PC-3 (cell line): ENCODE measurements at regions not wholly inside any gene's neighbourhood (a gene's known extent, or its start where the extent isn't known, plus 50 kb on each side); places are given as distances from the start of the nearest gene placed in this dataset.

Source experiments
- ATAC-seq: fragments of 200-7000 bp; cut with Tn5 transposase; 2 replicates; pipeline ENCODE4 v1.9.1; 2020; ENCODE audit warnings: mild to moderate bottlenecking, moderate library complexity
- BruUV-seq: library from RNA; stranded (reverse); fragments of 400-500 nt; replicated peaks from 2 replicates; lab custom pipeline; 2021; lab: Mats Ljungman, UMichigan
- CTCF ChIA-PET: fragments of 300-600 bp; sonication (Branson Sonifier 250); formaldehyde crosslinking; loops from one replicate; lab custom pipeline; 2022; ENCODE audit warnings: antibody characterized with exemption; lab: Charles Lee
- POLR2A ChIA-PET: fragments of 300-600 bp; sonication (Branson Sonifier 250); formaldehyde crosslinking; loops from one replicate; lab custom pipeline; 2022; ENCODE audit warnings: antibody characterized with exemption; ENCODE audit not compliant: unreplicated experiment; lab: Charles Lee
- DNase-seq: peaks from one replicate; pipeline ENCODE4 v3.0.0-alpha.2; 2015
- H2AFZ ChIP-seq: fragments of 300-600 bp; sonication (generic); 2 replicates; pipeline ENCODE4 v1.6.0; 2016; ENCODE audit warnings: antibody characterized with exemption, low read length
- H3F3A ChIP-seq: fragments of 300-600 bp; sonication (generic); one replicate; pipeline ENCODE4 v1.6.0; 2017; ENCODE audit warnings: antibody characterized with exemption, low read length, control low read depth, mild to moderate bottlenecking; ENCODE audit not compliant: unreplicated experiment
- H3K27ac ChIP-seq: fragments of 300-600 bp; sonication (generic); 2 replicates; pipeline ENCODE4 v1.5.1; 2016; ENCODE audit warnings: mild to moderate bottlenecking, low read length
- H3K27me3 ChIP-seq: fragments of 300-600 bp; sonication (generic); 2 replicates; pipeline ENCODE4 v1.6.1; 2016; ENCODE audit warnings: low read length, mixed read lengths
- H3K36me3 ChIP-seq: fragments of 300-600 bp; sonication (generic); 2 replicates; pipeline ENCODE4 v1.6.1; 2016; ENCODE audit warnings: low read depth, mixed run types, low read length, mixed read lengths
- H3K4me1 ChIP-seq: fragments of 300-600 bp; sonication (generic); 2 replicates; pipeline ENCODE4 v1.5.1; 2016; ENCODE audit warnings: low read length; ENCODE audit not compliant: insufficient read depth
- H3K4me2 ChIP-seq: fragments of 300-600 bp; sonication (generic); 2 replicates; pipeline ENCODE4 v1.6.0; 2016; ENCODE audit warnings: low read length
- H3K4me3 ChIP-seq: fragments of 300-600 bp; sonication (generic); 2 replicates; pipeline ENCODE4 v1.5.1; 2016; ENCODE audit warnings: mild to moderate bottlenecking, low read length, mixed read lengths
- H3K79me2 ChIP-seq: fragments of 300-600 bp; sonication (generic); 2 replicates; pipeline ENCODE4 v1.6.1; 2017; ENCODE audit warnings: low read length, mixed read lengths
- H3K9ac ChIP-seq: fragments of 300-600 bp; sonication (generic); 2 replicates; pipeline ENCODE4 v1.6.0; 2016; ENCODE audit warnings: mild to moderate bottlenecking, low read length
- H3K9me2 ChIP-seq: fragments of 300-600 bp; sonication (generic); replicated peaks from 2 replicates; pipeline ENCODE4 v1.6.1; 2016; ENCODE audit warnings: mixed run types, low read length, mixed read lengths
- H3K9me3 ChIP-seq: fragments of 300-600 bp; sonication (generic); 2 replicates; pipeline ENCODE4 v1.6.1; 2016; ENCODE audit warnings: low read length, mixed read lengths
- H4K20me1 ChIP-seq: fragments of 300-600 bp; sonication (generic); 2 replicates; pipeline ENCODE4 v1.6.1; 2016; ENCODE audit warnings: low read length, mixed read lengths
- CTCF ChIP-seq: fragments of 300-600 bp; sonication (generic); conservative IDR thresholded peaks from 2 replicates; pipeline ENCODE4 v1.5.1; 2017; ENCODE audit warnings: antibody characterized with exemption, low read depth, mild to moderate bottlenecking, low read length
- EZH2 ChIP-seq: fragments of 300-600 bp; sonication (generic); IDR thresholded peaks from one replicate; pipeline ENCODE4 v1.6.1; 2017; ENCODE audit warnings: antibody characterized with exemption, mild to moderate bottlenecking, low read length; ENCODE audit not compliant: unreplicated experiment
- EZH2phosphoT487 ChIP-seq: fragments of 300-600 bp; sonication (generic); IDR thresholded peaks from 2 replicates; pipeline ENCODE4 v1.6.1; 2018; ENCODE audit warnings: mild to moderate bottlenecking, antibody characterized with exemption, low read length, borderline replicate concordance
- intact Hi-C: fragments of 100-400 bp; cut with micrococcal nuclease; formaldehyde crosslinking; loops from 2 replicates; pipeline ENCODE4 v1.9.0; 2023

GRCh38 chr3:106401666-106402490 lies 533.1 kb upstream of the CBLB start:
- intact Hi-C loops, result no loop called here
- H3K36me3 ChIP-seq, result no peaks in the 10 kb centered on the region
- TF ChIP-seq EZH2 (no peak), EZH2phosphoT487 (no peak), CTCF (no peak)
- no peak overlapping the region for H2AFZ ChIP-seq
- H3K9ac ChIP-seq, result no peak overlapping the region
- no peaks in the 10 kb centered on the region for H4K20me1 ChIP-seq
- no peaks in the 10 kb centered on the region for H3K79me2 ChIP-seq
- no TSS peak for BruUV-seq
- ChIA-PET CTCF (no interaction called here), POLR2A (no interaction called here)
- ATAC-seq, result 0 out of 2 replicates have a peak, but pooled peaks have one; percentile 38
- no peak overlapping the region for H3K4me3 ChIP-seq
- peak; percentile 48 for DNase-seq
- H3K9me2 ChIP-seq, result no peaks in the 10 kb centered on the region
- no peaks in the 10 kb centered on the region for H3F3A ChIP-seq
- H3K9me3 ChIP-seq, result no peaks in the 10 kb centered on the region
- H3K27me3 ChIP-seq, result no peaks in the 10 kb centered on the region
- no peak overlapping the region for H3K27ac ChIP-seq
- H3K4me1 ChIP-seq, result no peaks in the 10 kb centered on the region
- H3K4me2 ChIP-seq, result no peak overlapping the region

GRCh38 chr3:106403371-106404145 lies 534.7 kb upstream of the CBLB start:
- H3K36me3 ChIP-seq, result no peaks in the 10 kb centered on the region

More at GRCh38 chr3:106403371-106404145, 534.7 kb upstream of the CBLB start:
- no peak for ATAC-seq
- Histone ChIP-seq H3K9ac (no peak overlapping the region), H3K9me2 (no peaks in the 10 kb centered on the region), H2AFZ (no peak overlapping the region), H3K4me3 (no peak overlapping the region), H3K4me2 (no peak overlapping the region), H3F3A (no peaks in the 10 kb centered on the region), H3K9me3 (no peaks in the 10 kb centered on the region), H3K4me1 (no peaks in the 10 kb centered on the region), H3K27ac (no peak overlapping the region), H3K79me2 (no peaks in the 10 kb centered on the region), H4K20me1 (no peaks in the 10 kb centered on the region), H3K27me3 (no peaks in the 10 kb centered on the region)
- no peak for DNase-seq
- TF ChIP-seq CTCF (no peak), EZH2 (no peak), EZH2phosphoT487 (no peak)
- no TSS peak for BruUV-seq
- ChIA-PET POLR2A (no interaction called here), CTCF (no interaction called here)
- intact Hi-C loops, result no loop called here
